ENCODE measurements at regions not wholly inside any gene's neighbourhood (a gene's known extent, or its start where the extent isn't known, plus 50 kb on each side); places are given as distances from the start of the nearest gene placed in this dataset.

DNA sequence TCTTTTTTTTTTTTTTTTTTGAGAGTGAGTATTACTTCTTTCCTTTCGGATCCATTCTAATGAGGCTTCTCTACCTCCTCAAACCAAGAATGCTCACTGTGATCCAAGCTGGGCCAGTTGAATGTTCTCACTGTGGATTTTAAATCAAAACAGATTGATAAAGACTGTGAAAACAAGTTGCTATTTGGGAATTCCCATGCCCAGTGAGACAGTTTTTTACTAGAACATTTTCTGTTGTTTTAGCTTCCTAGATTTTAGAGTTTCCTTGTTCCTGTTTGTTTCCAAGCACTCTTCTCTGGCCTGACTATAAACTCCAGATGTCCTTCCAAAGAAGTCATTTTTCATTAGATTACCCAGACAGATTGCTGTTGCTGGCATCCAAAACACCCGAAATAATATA, 60.1 kb upstream of the GALNT15 start:
- peaks cover 4% of the 10 kb centered on the region; the same call in 1 of the 2 replicates for H3K9me3 ChIP-seq (ENCODE audit: control insufficient read depth, insufficient read depth, low read length)
- H3K4me1 ChIP-seq (ENCODE audit: control insufficient read depth, insufficient read depth, low read length) = no peaks in the 10 kb centered on the region
- no peak overlapping the region for H3K9ac ChIP-seq (ENCODE audit: low read depth, low read length)
- H3K36me3 ChIP-seq (ENCODE audit: control insufficient read depth, insufficient read depth, low read length) = no peaks in the 10 kb centered on the region
- no peaks in the 10 kb centered on the region for H3K27me3 ChIP-seq (ENCODE audit: control insufficient read depth, insufficient read depth, low read length)
- no peak overlapping the region for H3K27ac ChIP-seq (ENCODE audit: low read depth, low read length)
- H3K4me3 ChIP-seq (ENCODE audit: low read depth, low read length) = no peak overlapping the region

DNA sequence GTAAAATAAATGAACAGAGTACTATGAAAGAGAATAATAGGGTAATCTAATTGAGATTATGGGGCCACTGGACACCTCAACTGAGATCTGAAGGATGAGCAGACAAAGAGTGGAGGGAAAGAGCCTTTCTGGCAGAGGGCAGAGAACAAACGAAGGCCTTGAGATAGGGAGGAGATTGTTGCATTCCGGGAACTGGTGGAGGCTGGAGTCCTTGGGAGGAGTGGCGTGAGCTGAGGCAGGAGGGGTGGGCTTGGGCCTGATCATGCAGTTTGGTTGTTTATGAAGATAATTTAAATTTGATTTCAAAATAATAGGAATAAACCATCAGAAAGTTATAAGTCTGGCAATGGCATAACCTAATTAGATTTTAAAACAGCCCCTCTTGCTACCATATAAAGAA, 59.5 kb upstream of the GALNT15 start:
- Histone ChIP-seq H3K9me3 (ENCODE audit: control insufficient read depth, insufficient read depth, low read length) (peaks cover 4% of the 10 kb centered on the region; the same call in 1 of the 2 replicates), H3K27me3 (ENCODE audit: control insufficient read depth, insufficient read depth, low read length) (no peaks in the 10 kb centered on the region), H3K27ac (ENCODE audit: low read depth, low read length) (no peak overlapping the region), H3K9ac (ENCODE audit: low read depth, low read length) (no peak overlapping the region), H3K4me3 (ENCODE audit: low read depth, low read length) (no peak overlapping the region), H3K4me1 (ENCODE audit: control insufficient read depth, insufficient read depth, low read length) (no peaks in the 10 kb centered on the region), H3K36me3 (ENCODE audit: control insufficient read depth, insufficient read depth, low read length) (no peaks in the 10 kb centered on the region)

DNA sequence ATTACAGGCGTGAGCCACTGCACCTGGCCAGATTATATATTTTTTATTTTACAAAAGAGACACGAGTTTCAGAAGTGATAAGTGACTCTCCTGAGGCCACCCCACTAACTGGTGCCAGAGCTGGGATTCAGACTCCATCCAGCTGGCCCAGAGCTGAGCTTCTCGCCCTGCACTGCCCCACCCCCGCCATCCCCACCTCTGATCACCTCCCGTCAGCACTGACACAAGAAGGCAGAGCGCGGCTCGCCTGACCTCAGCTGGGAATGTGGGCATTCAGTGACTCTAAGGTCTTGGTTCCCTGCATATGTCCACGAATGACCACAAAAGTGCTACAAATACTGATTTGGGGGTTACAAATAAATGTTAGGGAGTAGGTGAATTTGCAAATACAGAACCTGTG, 56.1 kb upstream of the GALNT15 start:
- no peaks in the 10 kb centered on the region for H3K27me3 ChIP-seq (ENCODE audit: control insufficient read depth, insufficient read depth, low read length)
- no peaks in the 10 kb centered on the region for H3K36me3 ChIP-seq (ENCODE audit: control insufficient read depth, insufficient read depth, low read length)
- no peaks in the 10 kb centered on the region for H3K4me1 ChIP-seq (ENCODE audit: control insufficient read depth, insufficient read depth, low read length)
- H3K27ac ChIP-seq (ENCODE audit: low read depth, low read length) = no peak overlapping the region
- H3K9ac ChIP-seq (ENCODE audit: low read depth, low read length) = no peak overlapping the region
- no peak overlapping the region for H3K4me3 ChIP-seq (ENCODE audit: low read depth, low read length)
- 0 out of 2 replicates have a peak, but pooled peaks cover 5% of the 10 kb centered on the region for H3K9me3 ChIP-seq (ENCODE audit: control insufficient read depth, insufficient read depth, low read length)

DNA sequence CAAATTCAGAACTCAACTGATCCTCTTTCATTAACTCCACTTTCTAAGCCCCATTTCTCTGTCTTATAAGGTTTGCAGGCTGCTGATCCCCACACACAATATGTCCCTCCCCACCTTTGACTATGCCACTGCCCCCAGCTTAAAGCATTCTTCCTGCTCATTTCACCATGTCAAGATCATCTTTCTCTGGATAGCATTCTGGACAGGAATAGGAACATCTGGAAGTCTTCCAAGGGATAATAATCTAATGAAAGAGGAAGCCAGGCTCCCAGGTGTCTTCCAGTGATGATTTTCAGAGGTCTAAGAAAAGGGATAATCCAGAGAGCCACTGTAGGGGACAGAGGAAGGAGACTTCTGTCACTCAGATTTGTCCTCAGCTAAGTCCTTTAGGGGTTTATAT, 54.6 kb upstream of the GALNT15 start:
- Histone ChIP-seq H3K36me3 (ENCODE audit: control insufficient read depth, insufficient read depth, low read length) (no peaks in the 10 kb centered on the region), H3K4me3 (ENCODE audit: low read depth, low read length) (no peak overlapping the region), H3K4me1 (ENCODE audit: control insufficient read depth, insufficient read depth, low read length) (no peaks in the 10 kb centered on the region), H3K9ac (ENCODE audit: low read depth, low read length) (no peak overlapping the region), H3K27ac (ENCODE audit: low read depth, low read length) (no peak overlapping the region), H3K9me3 (ENCODE audit: control insufficient read depth, insufficient read depth, low read length) (0 out of 2 replicates have a peak, but pooled peaks cover 6% of the 10 kb centered on the region), H3K27me3 (ENCODE audit: control insufficient read depth, insufficient read depth, low read length) (no peaks in the 10 kb centered on the region)

DNA sequence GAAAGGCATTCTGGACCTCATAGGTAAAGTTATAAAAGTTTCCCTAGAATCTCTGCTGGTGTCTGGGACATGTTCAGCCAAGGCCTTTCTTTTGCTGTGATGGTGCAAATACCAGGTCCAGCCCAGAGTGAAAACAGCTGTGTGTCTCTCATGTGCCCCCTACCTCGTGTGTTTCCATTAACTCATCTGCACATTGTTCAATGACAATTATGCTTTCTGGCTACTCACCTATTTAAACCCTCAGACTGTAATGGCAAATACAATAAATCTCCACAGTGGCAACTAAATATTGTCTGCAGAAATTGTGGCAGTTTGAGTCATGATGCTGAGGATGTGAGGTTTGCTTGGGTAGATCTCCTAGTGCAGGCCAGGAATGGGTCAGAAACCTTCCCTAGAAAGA, 53.1 kb upstream of the GALNT15 start:
- H3K36me3 ChIP-seq (ENCODE audit: control insufficient read depth, insufficient read depth, low read length) = no peaks in the 10 kb centered on the region
- no peaks in the 10 kb centered on the region for H3K27me3 ChIP-seq (ENCODE audit: control insufficient read depth, insufficient read depth, low read length)
- H3K9me3 ChIP-seq (ENCODE audit: control insufficient read depth, insufficient read depth, low read length) = 0 out of 2 replicates have a peak, but pooled peaks cover 6% of the 10 kb centered on the region
- no peak overlapping the region for H3K4me3 ChIP-seq (ENCODE audit: low read depth, low read length)
- H3K9ac ChIP-seq (ENCODE audit: low read depth, low read length) = no peak overlapping the region
- H3K27ac ChIP-seq (ENCODE audit: low read depth, low read length) = no peak overlapping the region
- no peaks in the 10 kb centered on the region for H3K4me1 ChIP-seq (ENCODE audit: control insufficient read depth, insufficient read depth, low read length)

DNA sequence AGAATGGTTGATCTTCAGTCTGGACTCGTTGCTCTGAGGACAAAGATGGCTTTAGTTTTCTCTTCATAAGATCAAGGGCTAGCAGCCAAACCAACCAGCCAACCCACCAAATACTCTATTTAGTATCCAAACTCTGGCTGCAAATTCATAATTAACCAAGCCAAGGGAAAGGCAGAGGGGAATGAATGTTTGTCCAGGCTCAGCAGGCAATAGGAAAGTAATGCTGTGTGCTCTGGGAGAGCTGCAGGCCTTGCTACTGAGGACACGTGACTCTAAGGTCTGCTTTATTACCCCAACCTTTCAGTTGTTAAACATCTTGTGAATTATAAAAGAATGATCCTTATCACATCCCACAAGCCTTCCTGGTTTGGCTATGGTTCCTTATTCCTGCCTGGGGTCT, 52.3 kb upstream of the GALNT15 start:
- no peaks in the 10 kb centered on the region for H3K36me3 ChIP-seq (ENCODE audit: control insufficient read depth, insufficient read depth, low read length)
- H3K27me3 ChIP-seq (ENCODE audit: control insufficient read depth, insufficient read depth, low read length) = no peaks in the 10 kb centered on the region
- H3K4me1 ChIP-seq (ENCODE audit: control insufficient read depth, insufficient read depth, low read length) = no peaks in the 10 kb centered on the region
- H3K9me3 ChIP-seq (ENCODE audit: control insufficient read depth, insufficient read depth, low read length) = 0 out of 2 replicates have a peak, but pooled peaks cover 6% of the 10 kb centered on the region
- no peak overlapping the region for H3K27ac ChIP-seq (ENCODE audit: low read depth, low read length)
- H3K4me3 ChIP-seq (ENCODE audit: low read depth, low read length) = no peak overlapping the region
- no peak overlapping the region for H3K9ac ChIP-seq (ENCODE audit: low read depth, low read length)

DNA sequence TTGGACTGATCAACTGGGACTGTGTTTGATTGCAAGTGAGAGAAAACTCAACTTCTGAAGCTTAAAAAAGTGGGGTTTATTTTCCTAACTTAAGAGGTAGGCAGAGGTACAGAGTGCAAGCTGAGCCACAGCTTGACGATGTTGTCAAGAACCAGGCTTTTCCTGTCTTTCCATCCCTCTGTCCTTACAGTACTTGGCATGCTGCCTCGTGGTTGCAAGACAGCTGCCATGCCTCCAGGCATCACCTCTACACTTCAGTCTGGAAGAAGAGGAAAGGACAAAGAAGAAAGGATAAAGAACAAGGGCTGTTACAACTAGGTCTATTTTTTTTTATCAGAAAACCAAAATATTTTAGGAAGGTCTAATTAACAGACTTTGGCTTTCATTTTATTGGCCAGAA, 51.8 kb upstream of the GALNT15 start:
- no peak overlapping the region for H3K4me3 ChIP-seq (ENCODE audit: low read depth, low read length)
- H3K4me1 ChIP-seq (ENCODE audit: control insufficient read depth, insufficient read depth, low read length) = no peaks in the 10 kb centered on the region
- no peak overlapping the region for H3K9ac ChIP-seq (ENCODE audit: low read depth, low read length)
- no peaks in the 10 kb centered on the region for H3K27me3 ChIP-seq (ENCODE audit: control insufficient read depth, insufficient read depth, low read length)
- no peaks in the 10 kb centered on the region for H3K36me3 ChIP-seq (ENCODE audit: control insufficient read depth, insufficient read depth, low read length)
- H3K27ac ChIP-seq (ENCODE audit: low read depth, low read length) = no peak overlapping the region
- 0 out of 2 replicates have a peak, but pooled peaks cover 6% of the 10 kb centered on the region for H3K9me3 ChIP-seq (ENCODE audit: control insufficient read depth, insufficient read depth, low read length)

DNA sequence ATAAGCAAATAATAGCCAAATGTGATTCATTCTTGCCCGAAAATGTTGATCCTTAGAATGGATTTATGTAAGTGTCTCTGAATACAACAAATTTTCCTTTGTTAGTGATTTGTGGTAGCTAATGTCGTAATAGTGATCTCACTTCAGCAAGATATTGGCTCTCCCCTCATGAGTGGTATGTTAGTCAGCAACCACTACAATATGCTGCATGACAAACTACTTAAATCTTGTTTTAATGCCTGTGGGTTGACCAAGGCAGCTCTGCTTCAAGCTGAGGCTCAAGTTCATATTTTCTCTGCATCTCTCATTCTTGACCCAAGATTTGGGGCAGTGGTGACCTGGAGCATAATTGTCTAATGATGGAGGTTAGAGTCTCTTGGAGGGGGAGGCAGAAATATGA, 49.8 kb upstream of the GALNT15 start:
- H3K9ac ChIP-seq (ENCODE audit: low read depth, low read length) = no peak overlapping the region
- H3K27ac ChIP-seq (ENCODE audit: low read depth, low read length) = no peak overlapping the region
- H3K36me3 ChIP-seq (ENCODE audit: control insufficient read depth, insufficient read depth, low read length) = no peaks in the 10 kb centered on the region
- no peak overlapping the region for H3K4me3 ChIP-seq (ENCODE audit: low read depth, low read length)
- H3K9me3 ChIP-seq (ENCODE audit: control insufficient read depth, insufficient read depth, low read length) = 0 out of 2 replicates have a peak, but pooled peaks cover 6% of the 10 kb centered on the region
- no peaks in the 10 kb centered on the region for H3K27me3 ChIP-seq (ENCODE audit: control insufficient read depth, insufficient read depth, low read length)
- no peaks in the 10 kb centered on the region for H3K4me1 ChIP-seq (ENCODE audit: control insufficient read depth, insufficient read depth, low read length)

All from HUES48 (cell line).